ENCODE measurements at regions not wholly inside any gene's neighbourhood (a gene's known extent, or its start where the extent isn't known, plus 50 kb on each side); places are given as distances from the start of the nearest gene placed in this dataset.

- TF ChIP-seq GABPB1 (CRISPR knock-in tag; IDR thresholded peaks at IDR 0.05), result no peak
- TF ChIP-seq SP1 (CRISPR knock-in tag; IDR thresholded peaks at IDR 0.05), result no peak
- no peak for TF ChIP-seq ADNP (tag; IDR thresholded peaks at IDR 0.05)
- TF ChIP-seq MIER1 (IDR thresholded peaks at IDR 0.05; ENCODE audit: low read depth), result no peak
- TF ChIP-seq RNF219 (CRISPR knock-in tag; IDR thresholded peaks at IDR 0.05), result no peak
- no peak for TF ChIP-seq ZNF217 (CRISPR knock-in tag; IDR thresholded peaks at IDR 0.05)
- no peak for TF ChIP-seq THRA (IDR thresholded peaks at IDR 0.05)
- no peak for TF ChIP-seq ZBTB33 (CRISPR knock-in tag; IDR thresholded peaks at IDR 0.05)
- TF ChIP-seq MAX (CRISPR knock-in tag; IDR thresholded peaks at IDR 0.05), result no peak
- TF ChIP-seq RBM15 (IDR thresholded peaks at IDR 0.05; ENCODE audit: insufficient read depth, low read length), result no peak
- no peak for TF ChIP-seq MBD2 (IDR thresholded peaks at IDR 0.05; ENCODE audit: borderline replicate concordance, low read depth)
- no peak for TF ChIP-seq FOXJ2 (tag; IDR thresholded peaks at IDR 0.05)
- TF ChIP-seq TCF15 (CRISPR knock-in tag; IDR thresholded peaks at IDR 0.05), result no peak
- TF ChIP-seq CTCF (IDR thresholded peaks at IDR 0.05 in 2 of 3, conservative IDR thresholded peaks at IDR 0.05 in 1 of 3; ENCODE audit: insufficient read depth in 2 of 3, low read depth in 1 of 3, low read length in 3 of 3), result no peak
Observed at GRCh38 chr17:63350364-63350763, 95.7 kb downstream of the CYB561 start.
